A172 (cell line): ENCODE measurements at regions not wholly inside any gene's neighbourhood (a gene's known extent, or its start where the extent isn't known, plus 50 kb on each side); places are given as distances from the start of the nearest gene placed in this dataset.
"Not testable (repeated sequence)": the region's sequence is repeated elsewhere in the genome, so short reads cannot be mapped to it uniquely, and the experiment has no call there.

Experiments
- DNase-seq: peaks from one replicate; pipeline ENCODE4 v3.0.0-alpha.2; 2015; ENCODE audit warnings: low spot score

GRCh38 chr1:224791362-224791941, 138.0 kb upstream of the DNAH14 start:
- no peak for DNase-seq

GRCh38 chr1:224795591-224795990, 133.9 kb upstream of the DNAH14 start:
- DNase-seq = no peak

GRCh38 chr1:224799083-224799482, 130.4 kb upstream of the DNAH14 start:
- no peak for DNase-seq

GRCh38 chr1:224800486-224801119, 128.9 kb upstream of the DNAH14 start:
- no peak for DNase-seq

- DNase-seq = no peak
Measured at GRCh38 chr1:224801844-224802490, 127.5 kb upstream of the DNAH14 start.

GRCh38 chr1:224802617-224803016, 126.9 kb upstream of the DNAH14 start:
- no peak for DNase-seq

- no peak for DNase-seq
Measured at GRCh38 chr1:224804220-224804619, 125.3 kb upstream of the DNAH14 start.

GRCh38 chr1:224805889-224806288, 123.6 kb upstream of the DNAH14 start:
- DNase-seq = no peak

GRCh38 chr1:224809137-224809536, 120.3 kb upstream of the DNAH14 start:
- DNase-seq = no peak

- DNase-seq = no peak
Measured at GRCh38 chr1:224809613-224810012, 119.9 kb upstream of the DNAH14 start.

GRCh38 chr1:224811564-224811963, 117.9 kb upstream of the DNAH14 start:
- DNase-seq = no peak

GRCh38 chr1:224815647-224816046, 113.8 kb upstream of the DNAH14 start:
- DNase-seq = no peak

- DNase-seq = no peak
Measured at GRCh38 chr1:224816062-224816461, 113.4 kb upstream of the DNAH14 start.

- no peak for DNase-seq
Measured at GRCh38 chr1:224817382-224817781, 112.1 kb upstream of the DNAH14 start.

GRCh38 chr1:224819861-224820260, 109.6 kb upstream of the DNAH14 start:
- DNase-seq = no peak

- DNase-seq = no peak
Measured at GRCh38 chr1:224820341-224820740, 109.1 kb upstream of the DNAH14 start.

GRCh38 chr1:224821751-224822150, 107.7 kb upstream of the DNAH14 start:
- not testable (repeated sequence) for DNase-seq

GRCh38 chr1:224825525-224826000, 103.9 kb upstream of the DNAH14 start:
- no peak for DNase-seq

GRCh38 chr1:224828691-224829090, 100.8 kb upstream of the DNAH14 start:
- DNase-seq = no peak

- DNase-seq = no peak
Measured at GRCh38 chr1:224831501-224831900, 98.0 kb upstream of the DNAH14 start.

- DNase-seq = not testable (repeated sequence)
Measured at GRCh38 chr1:224839648-224840300, 89.7 kb upstream of the DNAH14 start.

GRCh38 chr1:224841803-224842202, 87.7 kb upstream of the DNAH14 start:
- not testable (repeated sequence) for DNase-seq
